NCI-H82 treated with DMSO at 0.1 percent for 48 hours (cell line): ENCODE measurements at regions not wholly inside any gene's neighbourhood (a gene's known extent, or its start where the extent isn't known, plus 50 kb on each side); places are given as distances from the start of the nearest gene placed in this dataset.
"Not testable (repeated sequence)": the region's sequence is repeated elsewhere in the genome, so short reads cannot be mapped to it uniquely, and the experiment has no call there.

Source experiments
- DNase-seq: peaks from one replicate; lab custom pipeline; 2025; ENCODE audit not compliant: unreplicated experiment; lab: John Stamatoyannopoulos, UW

DNA sequence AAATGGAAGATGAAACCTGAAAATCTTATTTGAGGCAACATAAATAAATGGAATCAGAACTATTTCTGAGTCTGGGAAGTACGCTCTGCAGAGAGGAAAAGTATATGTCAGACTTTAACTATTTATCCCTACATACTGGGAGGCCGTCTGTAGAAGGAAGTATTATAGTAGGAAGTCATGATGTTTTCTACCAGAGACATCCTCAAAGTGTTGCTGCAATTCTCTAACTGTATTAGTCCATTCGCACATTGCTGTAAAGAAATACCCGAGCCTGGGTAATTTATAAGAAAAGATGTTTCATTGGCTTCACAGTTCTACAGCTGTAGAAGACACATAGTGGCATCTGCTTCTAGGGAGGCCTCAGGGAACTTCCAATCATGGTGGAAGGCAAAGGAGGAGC lies 88.7 kb upstream of the TBL1X start:
- DNase-seq = no peak

DNA sequence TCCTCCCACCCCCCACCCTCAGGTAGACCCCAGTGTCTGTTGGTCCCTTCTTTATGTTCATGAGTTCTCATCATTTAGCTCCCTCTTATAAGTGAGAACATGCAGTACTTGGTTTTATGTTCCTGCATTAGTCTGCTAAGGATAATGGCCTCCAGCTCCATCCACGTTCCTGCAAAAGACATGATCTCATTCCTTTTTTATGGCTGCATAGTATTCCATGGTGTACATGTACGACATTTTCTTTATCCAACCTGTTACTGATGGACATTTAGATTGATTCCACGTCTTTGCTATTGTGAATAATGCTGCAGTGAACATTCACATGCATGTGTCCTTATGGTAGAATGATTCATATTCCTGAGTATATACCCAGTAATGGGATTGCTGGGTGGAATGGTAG lies 87.6 kb upstream of the TBL1X start:
- DNase-seq = not testable (repeated sequence)

DNA sequence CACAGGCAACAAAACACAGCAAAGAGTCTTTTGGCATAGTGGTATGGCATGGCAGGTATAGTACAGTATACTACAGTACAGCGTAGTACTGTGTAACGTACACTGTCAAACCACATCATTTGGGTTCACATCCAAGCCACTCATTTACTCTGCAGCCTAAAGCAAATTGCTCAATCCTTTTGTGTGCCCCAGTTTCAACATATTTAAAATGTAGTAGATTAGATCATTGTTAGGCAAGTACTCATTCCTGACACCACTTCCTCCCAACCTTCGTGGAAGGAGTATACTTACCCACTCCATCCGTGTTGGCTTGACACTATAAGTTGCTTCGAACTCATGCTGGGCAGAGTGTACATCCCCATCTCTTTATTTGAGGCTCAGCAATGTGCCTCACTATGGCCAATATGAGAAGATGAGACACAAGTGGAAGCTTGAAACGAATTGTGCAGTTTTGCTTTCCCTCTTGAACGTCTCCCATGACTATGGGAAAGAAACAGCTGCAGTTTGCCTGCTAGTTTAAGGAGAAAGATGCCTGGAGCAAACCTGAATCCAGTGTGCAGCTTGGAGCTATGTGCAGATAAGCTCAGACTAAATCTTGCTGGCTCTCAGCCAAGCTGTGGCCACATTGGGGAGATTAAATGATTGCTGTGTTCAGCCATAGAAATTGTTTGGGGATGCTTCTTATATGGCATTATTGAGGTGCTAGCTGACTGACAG lies 85.7 kb upstream of the TBL1X start:
- DNase-seq = no peak

DNA sequence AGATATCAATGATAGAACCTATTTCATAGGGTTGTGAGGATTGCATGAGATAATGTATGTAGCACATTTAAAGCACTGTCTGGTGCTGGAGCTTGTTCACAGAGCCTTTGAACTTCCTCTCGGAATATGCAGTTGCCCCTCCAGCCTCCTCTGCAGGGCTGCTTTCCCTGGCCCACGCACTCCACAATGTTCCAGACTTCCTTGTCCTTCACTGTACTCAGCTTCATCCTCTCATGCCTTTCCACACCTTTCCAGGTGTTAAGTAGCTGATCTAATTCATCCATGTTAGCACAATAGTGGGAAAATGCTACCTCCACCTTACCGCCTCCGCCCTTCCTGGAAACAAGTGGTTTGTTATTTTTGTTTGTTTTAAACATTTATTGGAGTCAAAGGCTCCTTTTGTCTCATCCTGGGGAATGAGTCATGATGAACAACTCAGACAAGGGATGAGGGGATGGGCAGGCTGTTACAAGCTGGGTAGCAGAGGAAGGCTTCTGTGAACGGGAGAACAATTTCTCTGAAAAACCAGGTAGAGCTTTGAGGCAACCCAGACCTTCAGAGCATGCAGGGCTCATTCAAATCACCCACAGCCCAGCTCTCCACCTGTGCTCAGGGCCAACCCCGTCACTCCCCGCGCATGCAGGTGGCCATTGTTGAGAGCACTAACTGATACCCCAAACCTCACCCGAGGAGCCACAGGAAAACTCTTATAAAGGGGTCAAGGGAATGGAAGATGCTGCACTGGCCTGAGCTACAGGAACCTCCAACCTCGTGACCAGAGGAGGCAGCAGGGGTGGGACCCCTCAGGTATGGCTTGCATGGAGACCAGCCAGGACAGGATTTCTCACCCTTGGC lies 84.9 kb upstream of the TBL1X start:
- no peak for DNase-seq

DNA sequence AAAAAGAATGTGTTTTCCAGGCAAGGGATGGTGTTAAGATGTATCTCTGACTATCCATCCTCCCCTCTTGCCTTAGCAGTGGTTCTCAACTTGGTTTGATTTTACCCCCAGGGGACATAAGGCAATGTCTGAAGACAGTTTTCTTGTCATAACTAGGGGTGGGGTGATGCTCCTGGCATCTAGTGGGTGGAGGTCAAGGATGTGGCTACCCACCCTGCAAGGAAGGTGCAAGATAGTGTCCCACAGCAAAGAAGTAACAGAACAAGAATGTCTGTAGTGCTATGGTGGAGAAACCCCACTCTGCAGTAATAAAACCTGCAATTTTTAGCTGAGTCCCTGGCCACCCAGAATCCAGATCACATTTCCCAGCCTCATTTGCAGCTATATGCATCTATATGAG lies 81.2 kb upstream of the TBL1X start:
- DNase-seq = no peak

DNA sequence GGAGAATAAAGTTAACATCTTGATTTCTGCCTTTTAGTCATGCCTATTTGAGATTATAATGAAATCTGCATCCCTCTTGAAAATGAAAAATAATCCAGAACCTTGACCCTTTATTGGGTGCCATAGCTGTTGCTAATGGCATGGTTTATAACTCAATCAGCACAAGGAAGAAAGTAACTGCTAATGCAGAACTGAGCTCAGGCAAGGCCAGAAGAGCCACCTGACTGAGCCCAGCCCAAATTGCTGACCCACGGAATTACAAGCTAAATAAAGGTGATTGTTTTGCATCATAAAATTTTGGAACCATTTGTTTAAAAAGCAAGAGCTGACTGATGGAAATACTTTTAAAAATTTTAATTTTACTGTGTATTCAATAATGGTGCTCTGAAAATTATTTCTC lies 76.4 kb upstream of the TBL1X start:
- DNase-seq = no peak

DNA sequence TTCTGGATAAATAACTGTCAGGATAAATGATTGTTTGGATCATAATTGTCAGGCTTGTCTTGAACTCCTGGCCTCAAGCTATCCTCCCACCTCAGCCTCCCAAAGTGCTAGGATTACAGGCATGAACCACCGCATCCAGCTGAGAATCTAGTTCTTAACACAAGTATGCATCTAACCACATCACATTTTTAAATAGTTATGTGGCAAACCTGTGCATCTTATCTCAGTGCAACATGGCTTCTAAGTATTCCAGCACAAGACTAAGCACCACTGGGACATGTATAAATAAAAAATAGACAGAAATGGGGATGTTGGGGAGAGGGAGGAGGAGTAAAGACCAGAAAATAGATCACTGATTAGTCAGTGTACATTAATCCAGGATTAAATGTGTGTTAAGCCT lies 74.7 kb upstream of the TBL1X start:
- peak; percentile 3 for DNase-seq

DNA sequence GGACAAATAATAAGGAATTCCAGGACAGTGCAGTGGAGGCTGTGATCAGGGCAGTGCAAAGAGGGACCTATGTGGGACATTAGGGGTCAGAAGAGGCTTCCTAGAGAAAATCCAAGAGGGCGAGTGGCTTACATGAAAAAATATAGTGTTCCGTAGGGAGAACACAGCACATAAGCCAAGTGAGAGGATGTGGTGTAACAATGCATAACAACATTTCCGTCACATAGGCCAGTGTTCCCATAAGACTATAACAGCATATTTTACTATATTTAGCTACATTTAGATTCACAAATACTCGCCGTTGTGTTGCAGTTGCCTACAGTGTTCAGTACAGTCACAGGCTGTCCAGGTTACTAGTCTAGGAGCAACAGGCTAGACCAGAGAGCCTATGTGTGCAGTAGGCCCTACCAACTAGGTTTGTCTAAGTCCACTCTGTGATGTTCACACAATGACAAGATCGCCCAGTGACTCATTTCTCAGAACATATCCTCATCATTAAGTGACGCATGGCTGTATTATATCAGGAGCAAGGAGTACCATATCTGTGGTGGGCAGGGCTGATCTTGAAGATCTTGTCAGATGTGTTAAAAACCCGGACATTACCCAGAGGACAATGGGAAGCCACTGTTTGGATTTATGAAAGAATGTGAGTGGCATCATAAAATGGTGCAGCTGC lies 74.0 kb upstream of the TBL1X start:
- no peak for DNase-seq

DNA sequence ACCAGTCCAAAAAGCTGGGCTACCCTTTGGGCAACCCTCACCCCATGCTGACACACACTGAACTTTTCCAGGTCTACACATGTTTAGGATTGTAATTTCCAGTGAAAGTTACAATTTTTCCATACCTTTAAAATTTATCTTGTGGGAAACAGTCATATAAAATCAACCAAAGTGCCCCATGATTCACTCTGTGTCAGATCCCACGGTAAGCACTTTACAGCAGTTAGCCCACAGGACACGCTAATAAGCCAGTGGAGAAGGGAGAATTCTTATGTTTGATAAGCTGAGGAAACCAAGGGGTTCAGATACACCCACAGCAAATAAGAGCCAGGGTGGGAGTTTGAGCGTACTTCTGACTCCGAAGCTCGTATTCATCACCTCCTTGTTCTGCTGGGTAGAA lies 72.4 kb upstream of the TBL1X start:
- no peak for DNase-seq

DNA sequence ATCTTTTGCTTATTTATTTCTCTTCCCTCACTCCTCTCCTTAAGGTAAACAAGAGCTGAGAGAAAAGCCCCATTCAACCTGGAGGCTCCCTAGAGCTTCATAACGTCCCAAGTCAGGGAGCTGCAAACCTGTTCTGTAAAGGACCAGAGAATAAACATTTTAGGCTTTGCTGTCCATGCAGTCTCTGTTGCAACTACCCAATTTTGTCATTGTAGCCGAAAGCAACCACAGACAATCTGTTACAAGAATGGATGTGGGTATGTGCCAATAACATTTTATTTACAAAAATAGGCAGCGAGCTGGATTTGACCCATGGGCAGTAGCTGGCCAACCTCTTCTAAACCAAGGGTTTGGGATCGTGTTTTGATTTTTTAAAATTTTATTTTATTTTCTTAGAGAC lies 71.3 kb upstream of the TBL1X start:
- DNase-seq = no peak

DNA sequence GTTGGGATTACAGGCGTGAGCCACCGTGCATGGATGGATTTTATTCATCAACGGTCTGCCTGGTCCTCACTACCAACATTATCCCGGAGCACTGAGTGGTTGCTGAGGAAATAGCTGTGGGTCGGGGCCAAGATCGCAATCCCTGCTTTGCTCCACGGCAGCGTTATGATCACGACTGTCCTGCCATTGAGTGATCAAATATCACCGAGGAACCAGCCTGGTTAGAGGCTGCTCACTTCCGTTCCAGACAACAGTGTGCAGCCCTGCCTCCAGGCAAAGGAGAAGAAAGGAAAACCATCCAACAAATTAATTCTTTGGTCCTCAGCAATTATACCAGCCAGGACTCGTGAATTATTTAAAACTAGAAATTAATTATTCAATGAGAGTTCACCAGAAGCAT lies 70.6 kb upstream of the TBL1X start:
- no peak for DNase-seq

DNA sequence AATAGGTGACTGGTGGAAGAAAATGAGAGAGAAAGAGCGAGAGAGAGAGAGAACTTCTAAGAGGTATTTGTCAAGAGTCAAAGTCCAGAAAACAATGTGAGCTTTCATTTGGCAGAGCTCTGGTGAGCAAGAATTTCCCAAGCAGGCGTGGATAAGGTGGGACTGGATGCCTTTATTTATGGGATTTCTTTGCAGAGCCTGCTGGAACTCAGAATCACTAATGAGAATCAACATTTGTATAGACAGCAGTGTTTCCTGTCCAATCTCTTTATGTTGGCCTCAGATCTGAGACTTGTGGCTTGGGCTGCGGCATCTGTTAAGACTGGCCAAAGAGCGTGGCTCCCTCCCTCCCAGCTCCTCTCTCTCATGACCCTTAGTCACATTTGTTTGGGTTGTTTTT lies 67.9 kb upstream of the TBL1X start:
- DNase-seq = no peak

DNA sequence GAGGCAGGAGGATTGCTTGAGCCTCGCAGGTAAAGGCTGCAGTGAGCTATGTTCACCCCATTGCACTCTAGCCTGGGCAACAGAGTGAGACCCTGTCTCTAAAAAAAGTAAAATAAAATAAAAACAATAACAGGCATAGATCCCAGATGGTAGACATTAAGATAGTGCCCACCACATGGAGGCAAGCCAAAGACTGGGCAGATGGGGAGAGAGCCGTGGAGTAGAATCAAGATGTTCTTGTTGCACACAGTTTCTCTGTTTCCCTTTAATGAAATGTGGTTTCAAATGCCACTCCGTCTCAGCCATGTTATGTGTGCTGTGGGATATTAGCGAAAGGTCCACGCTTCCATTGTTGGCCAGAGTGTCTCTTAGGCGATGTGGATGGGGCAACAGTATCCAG lies 63.8 kb upstream of the TBL1X start:
- DNase-seq = no peak

DNA sequence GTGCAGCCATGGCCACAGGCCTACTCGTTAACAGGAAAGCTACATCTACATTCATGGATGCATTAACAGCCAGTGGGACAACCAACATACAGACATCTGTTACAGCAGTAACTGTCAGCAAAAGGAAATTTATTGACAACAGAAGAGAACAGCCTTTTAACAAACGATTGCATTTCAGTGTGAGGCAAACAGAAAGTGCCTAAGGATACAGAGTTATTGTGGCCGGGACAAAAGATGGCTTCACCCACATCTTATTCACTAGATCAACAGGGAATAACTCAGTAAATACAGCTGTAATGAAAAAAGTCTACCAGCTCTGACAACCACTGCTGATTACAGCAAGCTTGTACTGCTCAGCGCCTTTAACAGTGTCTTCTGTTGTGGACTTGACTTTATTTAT lies 61.5 kb upstream of the TBL1X start:
- DNase-seq = no peak

DNA sequence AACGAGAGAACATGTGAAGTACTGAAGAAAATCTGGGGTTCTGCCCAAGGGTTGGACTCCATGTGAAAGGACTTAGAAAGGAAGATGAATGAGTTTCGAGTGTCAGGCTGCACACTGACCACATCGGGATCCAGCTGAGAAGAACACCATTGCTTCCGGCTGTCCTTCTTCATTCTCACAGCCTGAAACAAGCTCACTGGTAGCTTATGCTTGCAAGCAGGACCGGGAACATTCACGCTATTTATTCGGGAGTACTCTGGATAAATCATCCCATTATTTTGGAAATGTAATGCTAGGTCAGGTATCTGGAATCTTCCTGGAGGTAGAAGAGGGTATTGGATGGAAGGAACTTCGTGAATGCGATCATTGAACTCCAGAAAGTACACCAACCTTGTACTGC lies 59.2 kb upstream of the TBL1X start:
- DNase-seq = not testable (repeated sequence)

DNA sequence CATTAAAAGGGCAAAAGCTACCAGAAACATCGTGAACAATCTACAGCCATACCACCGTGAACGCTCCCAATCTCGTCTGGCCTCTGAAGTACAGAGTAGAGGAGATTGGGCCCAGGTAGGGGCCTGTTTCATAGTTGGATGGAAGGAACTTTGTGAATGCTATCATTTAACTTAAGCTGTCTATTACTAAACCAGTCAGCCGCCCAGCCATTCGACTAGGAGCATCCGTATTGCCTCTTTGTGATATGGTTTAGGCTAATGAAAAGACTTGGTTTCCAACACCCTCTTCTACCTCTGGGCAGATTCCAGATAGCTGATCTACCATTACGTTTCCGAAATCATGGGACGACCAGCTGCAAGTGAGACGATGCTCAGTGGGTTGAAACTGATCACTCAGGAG lies 54.0 kb upstream of the TBL1X start:
- DNase-seq = not testable (repeated sequence)

DNA sequence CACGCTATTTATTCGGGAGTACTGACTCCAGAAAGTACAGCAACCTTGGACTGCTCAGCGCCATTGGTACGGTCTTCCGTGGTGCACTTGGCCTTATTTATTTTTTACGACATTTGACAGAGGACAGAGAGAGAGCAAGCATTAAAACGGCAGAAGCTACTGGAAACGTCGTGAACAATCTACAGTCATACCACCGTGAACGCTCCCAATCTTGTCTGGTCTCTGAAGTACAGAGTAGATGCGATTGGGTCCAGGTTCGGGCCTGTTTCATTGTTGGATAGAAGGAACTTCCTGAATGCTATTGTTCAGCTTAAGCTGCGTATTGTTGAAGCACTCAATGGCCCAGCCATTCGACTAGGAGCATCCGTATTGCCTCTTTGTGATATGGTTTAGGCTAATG lies 53.2 kb upstream of the TBL1X start:
- DNase-seq = not testable (repeated sequence)

DNA sequence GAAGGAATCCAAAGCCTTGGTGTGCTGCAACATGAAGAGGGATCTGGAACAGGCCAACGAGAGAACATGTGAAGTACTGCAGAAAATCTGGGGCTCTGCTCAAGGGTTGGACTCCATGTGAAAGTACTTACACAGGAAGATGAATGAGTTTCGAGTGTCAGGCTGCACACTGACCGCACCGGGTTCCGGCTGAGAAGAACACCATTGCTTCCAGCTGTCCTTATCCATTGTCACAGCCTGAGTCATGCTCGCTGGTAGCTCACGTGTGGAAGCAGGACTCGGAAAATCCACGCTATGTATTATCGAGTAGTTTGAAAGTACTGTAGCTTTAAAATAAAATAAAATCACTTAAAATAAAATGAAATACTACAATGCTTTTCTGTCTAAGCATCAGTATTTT lies 50.4 kb upstream of the TBL1X start:
- no peak for DNase-seq
